ENCODE measurements at regions not wholly inside any gene's neighbourhood (a gene's known extent, or its start where the extent isn't known, plus 50 kb on each side); places are given as distances from the start of the nearest gene placed in this dataset.

DNA sequence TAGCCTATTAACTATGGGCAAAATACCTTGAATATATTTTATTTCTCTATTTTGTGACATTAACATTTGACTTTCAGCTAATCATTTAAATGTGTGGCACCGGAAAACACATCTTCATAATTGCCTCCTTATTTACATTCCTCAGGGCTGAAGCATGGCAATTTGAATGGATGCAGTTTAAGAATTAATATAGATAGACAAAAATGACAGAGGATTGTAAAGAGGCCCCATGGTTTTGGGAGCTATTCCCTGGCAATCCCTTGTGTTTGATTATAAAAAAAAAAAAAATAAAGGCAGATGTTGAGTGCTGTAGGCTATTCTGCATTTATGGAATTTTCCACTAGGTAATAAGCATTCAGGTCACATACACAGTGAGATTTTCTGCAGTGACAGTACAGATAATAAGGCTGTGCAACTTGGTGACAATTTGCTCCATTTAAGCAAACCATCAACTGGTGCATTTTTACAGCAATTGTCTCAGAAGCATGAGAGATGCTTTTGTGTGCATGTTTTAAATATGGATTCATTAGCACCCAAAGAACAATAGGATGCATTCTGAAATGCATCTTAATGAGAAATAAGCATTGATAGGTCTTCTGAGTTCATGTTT lies 123.2 kb upstream of the SLC38A4 start:
- TF ChIP-seq, protein P1, sequence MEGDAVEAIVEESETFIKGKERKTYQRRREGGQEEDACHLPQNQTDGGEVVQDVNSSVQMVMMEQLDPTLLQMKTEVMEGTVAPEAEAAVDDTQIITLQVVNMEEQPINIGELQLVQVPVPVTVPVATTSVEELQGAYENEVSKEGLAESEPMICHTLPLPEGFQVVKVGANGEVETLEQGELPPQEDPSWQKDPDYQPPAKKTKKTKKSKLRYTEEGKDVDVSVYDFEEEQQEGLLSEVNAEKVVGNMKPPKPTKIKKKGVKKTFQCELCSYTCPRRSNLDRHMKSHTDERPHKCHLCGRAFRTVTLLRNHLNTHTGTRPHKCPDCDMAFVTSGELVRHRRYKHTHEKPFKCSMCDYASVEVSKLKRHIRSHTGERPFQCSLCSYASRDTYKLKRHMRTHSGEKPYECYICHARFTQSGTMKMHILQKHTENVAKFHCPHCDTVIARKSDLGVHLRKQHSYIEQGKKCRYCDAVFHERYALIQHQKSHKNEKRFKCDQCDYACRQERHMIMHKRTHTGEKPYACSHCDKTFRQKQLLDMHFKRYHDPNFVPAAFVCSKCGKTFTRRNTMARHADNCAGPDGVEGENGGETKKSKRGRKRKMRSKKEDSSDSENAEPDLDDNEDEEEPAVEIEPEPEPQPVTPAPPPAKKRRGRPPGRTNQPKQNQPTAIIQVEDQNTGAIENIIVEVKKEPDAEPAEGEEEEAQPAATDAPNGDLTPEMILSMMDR (CRISPR knock-in tag; IDR thresholded peaks at IDR 0.05), result no peak
- TF ChIP-seq ZNF10 (CRISPR knock-in tag; IDR thresholded peaks at IDR 0.05; ENCODE audit: borderline replicate concordance, low read depth) (no peak), SRF (IDR thresholded peaks at IDR 0.05; ENCODE audit: low read depth, low read length) (no peak), POLR2A (IDR thresholded peaks at IDR 0.05; ENCODE audit: insufficient read depth in 1 of 2, low read depth in 2 of 2, low read length in 2 of 2) (no peak), NONO (IDR thresholded peaks at IDR 0.05) (no peak), NONO (CRISPR knock-in tag; conservative IDR thresholded peaks at IDR 0.05) (no peak), FOXK2 (IDR thresholded peaks at IDR 0.05) (no peak), GTF2F1 (IDR thresholded peaks at IDR 0.05; ENCODE audit: low read length) (no peak), TEAD3 (CRISPR knock-in tag; optimal IDR thresholded peaks at IDR 0.05; ENCODE audit: borderline replicate concordance) (no peak), POLR2AphosphoS5 (IDR thresholded peaks at IDR 0.05; ENCODE audit: low read depth, low read length) (no peak)
- TF ChIP-seq, protein P2, sequence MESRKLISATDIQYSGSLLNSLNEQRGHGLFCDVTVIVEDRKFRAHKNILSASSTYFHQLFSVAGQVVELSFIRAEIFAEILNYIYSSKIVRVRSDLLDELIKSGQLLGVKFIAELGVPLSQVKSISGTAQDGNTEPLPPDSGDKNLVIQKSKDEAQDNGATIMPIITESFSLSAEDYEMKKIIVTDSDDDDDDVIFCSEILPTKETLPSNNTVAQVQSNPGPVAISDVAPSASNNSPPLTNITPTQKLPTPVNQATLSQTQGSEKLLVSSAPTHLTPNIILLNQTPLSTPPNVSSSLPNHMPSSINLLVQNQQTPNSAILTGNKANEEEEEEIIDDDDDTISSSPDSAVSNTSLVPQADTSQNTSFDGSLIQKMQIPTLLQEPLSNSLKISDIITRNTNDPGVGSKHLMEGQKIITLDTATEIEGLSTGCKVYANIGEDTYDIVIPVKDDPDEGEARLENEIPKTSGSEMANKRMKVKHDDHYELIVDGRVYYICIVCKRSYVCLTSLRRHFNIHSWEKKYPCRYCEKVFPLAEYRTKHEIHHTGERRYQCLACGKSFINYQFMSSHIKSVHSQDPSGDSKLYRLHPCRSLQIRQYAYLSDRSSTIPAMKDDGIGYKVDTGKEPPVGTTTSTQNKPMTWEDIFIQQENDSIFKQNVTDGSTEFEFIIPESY (CRISPR knock-in tag; IDR thresholded peaks at IDR 0.05), result no peak
- TF ChIP-seq, protein P3, sequence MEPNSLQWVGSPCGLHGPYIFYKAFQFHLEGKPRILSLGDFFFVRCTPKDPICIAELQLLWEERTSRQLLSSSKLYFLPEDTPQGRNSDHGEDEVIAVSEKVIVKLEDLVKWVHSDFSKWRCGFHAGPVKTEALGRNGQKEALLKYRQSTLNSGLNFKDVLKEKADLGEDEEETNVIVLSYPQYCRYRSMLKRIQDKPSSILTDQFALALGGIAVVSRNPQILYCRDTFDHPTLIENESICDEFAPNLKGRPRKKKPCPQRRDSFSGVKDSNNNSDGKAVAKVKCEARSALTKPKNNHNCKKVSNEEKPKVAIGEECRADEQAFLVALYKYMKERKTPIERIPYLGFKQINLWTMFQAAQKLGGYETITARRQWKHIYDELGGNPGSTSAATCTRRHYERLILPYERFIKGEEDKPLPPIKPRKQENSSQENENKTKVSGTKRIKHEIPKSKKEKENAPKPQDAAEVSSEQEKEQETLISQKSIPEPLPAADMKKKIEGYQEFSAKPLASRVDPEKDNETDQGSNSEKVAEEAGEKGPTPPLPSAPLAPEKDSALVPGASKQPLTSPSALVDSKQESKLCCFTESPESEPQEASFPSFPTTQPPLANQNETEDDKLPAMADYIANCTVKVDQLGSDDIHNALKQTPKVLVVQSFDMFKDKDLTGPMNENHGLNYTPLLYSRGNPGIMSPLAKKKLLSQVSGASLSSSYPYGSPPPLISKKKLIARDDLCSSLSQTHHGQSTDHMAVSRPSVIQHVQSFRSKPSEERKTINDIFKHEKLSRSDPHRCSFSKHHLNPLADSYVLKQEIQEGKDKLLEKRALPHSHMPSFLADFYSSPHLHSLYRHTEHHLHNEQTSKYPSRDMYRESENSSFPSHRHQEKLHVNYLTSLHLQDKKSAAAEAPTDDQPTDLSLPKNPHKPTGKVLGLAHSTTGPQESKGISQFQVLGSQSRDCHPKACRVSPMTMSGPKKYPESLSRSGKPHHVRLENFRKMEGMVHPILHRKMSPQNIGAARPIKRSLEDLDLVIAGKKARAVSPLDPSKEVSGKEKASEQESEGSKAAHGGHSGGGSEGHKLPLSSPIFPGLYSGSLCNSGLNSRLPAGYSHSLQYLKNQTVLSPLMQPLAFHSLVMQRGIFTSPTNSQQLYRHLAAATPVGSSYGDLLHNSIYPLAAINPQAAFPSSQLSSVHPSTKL (CRISPR knock-in tag; IDR thresholded peaks at IDR 0.05), result no peak

Measured in HepG2 (cell line).